ENCODE measurements at regions not wholly inside any gene's neighbourhood (a gene's known extent, or its start where the extent isn't known, plus 50 kb on each side); places are given as distances from the start of the nearest gene placed in this dataset.
"Not testable (repeated sequence)": the region's sequence is repeated elsewhere in the genome, so short reads cannot be mapped to it uniquely, and the experiment has no call there.

- DNase-seq = no peak
Measured at GRCh38 chr2:234373481-234374149, 123.3 kb downstream of the ARL4C start.

DNA sequence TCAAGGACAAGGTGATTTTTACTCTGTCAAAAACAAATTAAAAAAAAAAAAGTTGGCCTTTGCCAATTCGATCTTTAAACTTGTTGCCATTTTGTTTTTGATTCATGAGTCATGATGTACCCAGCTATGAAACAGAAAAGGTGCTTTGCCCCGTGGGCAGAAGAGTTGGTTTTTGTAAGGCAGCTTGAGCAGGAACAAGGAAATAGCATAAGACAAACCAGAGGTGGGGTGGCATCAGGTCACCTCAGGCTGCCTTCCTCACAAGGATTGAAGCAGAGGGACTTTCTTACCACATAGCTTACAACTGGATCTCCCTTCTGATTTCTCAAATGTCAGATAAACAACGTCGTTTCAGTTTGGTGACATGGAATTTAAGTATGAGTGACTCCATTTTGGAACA is 123.8 kb downstream of the ARL4C start:
- DNase-seq = no peak

GRCh38 chr2:234372506-234372905 is 124.4 kb downstream of the ARL4C start:
- DNase-seq = no peak

GRCh38 chr2:234368861-234369261 is 128.0 kb downstream of the ARL4C start:
- DNase-seq = peak; percentile 13

- no peak for DNase-seq
Measured at GRCh38 chr2:234366891-234367290, 130.0 kb downstream of the ARL4C start.

DNA sequence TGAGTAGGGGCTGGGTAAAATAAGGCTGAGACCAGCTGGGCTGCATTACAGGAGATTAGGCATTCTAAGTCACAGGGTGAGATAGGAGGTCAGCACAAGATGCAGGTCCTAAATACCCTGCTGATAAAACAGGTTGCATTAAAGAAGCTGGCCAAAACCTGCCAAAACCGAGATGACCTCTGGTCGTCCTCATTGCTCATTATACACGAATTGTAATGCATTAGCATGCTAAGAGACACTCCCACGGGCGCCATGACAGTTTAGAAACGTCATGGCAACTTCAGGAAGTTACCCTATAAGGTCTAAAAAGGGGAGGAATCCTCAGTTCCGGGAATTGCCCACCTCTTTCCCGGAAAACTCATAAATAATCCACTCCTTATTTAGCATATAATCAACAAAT is 132.2 kb downstream of the ARL4C start:
- no peak for DNase-seq

GRCh38 chr2:234363647-234364294 is 133.1 kb downstream of the ARL4C start:
- no peak for DNase-seq

DNA sequence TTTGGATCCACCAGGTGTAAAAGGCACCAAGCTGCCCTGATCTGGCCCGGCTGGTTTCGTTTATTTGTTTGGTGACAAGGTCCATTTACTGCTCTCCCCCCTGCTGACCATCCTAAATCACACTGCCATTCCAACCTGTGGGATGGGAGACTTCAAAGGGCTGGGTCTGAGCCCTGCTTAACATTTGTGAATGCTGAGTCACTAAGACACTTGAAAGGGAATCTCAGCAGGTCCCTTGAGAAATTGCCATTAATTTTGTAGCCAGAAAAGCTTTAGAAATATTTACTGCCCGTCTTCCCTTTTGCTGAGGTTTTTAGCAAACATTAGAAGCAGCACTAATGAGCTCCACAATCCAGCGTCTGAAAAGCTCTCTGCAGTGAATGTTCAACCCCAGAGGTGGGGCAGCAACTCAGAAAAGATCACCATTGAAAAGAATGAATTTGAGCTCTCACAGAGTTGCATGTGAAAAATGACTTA is 133.8 kb downstream of the ARL4C start:
- no peak for DNase-seq

GRCh38 chr2:234360313-234360975 is 136.4 kb downstream of the ARL4C start:
- DNase-seq = not testable (repeated sequence)

DNA sequence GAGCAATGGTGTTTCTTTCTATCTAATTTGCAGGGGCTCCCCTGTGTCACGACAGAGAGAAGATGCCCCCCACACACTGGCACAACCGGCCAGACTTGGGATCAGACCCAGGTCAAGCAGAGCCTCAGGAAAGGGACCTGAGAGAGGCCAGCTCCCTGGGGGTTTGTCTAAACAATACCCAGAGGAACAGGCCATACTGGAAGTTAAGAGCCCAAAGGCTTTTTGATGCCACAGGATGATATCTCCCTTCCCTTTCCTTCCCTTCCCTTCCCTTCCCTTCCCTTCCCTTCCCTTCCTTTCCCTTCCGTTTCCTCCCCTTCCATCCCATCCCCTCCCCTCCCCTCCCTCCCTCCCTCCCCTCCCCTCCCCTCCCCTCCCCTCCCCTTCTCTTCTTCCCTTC is 139.2 kb downstream of the ARL4C start:
- DNase-seq = no peak

DNA sequence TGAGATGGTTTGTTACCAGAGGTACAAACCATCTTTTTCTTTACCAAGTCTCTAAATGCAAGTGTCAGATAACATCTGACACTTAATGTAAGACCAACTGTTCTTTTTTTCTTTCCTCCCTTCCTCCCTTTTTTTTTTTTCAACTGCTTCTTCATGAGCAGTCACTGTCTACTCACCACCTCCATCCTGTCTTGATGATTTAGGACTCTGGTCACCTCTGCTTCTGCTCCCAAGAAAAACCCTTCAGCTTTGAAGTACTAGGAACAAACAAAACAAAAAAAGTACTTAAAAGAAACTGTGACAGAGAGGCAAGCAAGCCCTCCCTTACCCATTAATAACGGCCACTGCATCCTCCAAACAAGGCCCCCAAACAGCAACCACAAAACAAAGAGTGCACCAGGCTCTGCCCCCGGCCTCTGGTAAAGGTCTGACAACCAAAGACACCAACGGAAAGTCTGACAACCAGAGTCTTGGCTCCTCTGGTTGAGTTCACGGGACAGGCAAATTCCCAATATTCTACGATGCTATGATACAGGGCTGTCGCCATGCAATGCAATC is 141.0 kb downstream of the ARL4C start:
- no peak for DNase-seq

- no peak for DNase-seq
Measured at GRCh38 chr2:234355021-234355720, 141.7 kb downstream of the ARL4C start.

- no peak for DNase-seq
Measured at GRCh38 chr2:234352270-234352669, 144.6 kb downstream of the ARL4C start.

DNA sequence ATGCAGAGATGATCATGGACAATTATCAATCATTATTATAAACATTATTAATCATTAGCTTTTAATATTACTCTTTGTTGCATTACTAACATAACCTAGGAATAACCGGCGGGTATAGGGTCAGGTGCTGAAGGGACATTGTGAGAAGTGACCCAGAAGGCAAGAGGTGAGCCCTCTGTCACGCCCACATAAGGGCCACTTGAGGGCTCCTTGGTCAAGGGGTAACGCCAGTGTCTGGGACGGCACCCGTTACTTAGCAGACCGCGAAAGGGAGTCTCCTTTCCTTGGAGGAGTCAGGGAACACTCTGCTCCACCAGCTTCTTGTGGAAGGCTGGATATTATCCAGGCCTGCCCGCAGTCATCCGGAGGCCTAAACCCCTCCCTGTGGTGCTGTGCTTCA is 145.0 kb downstream of the ARL4C start:
- not testable (repeated sequence) for DNase-seq

DNA sequence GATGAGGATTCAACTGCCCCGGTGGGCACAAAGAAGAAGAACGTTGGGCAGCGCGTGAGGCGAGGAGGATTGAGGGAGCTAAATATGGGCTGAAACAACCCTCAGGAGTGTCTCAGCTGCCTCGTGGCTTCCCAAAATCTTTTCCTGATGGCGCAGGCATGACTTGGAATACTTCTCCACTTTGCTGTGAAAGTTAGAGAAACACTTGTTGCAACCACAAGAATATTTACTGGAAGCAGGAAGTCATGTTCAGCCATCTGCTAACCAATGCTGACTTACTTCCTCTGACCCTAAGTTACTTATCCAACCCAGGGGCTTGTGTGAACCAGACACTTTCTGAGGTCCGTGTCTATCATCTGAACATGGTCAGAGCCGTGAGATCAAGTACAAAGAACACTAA is 148.8 kb downstream of the ARL4C start:
- peak; percentile 23 for DNase-seq

DNA sequence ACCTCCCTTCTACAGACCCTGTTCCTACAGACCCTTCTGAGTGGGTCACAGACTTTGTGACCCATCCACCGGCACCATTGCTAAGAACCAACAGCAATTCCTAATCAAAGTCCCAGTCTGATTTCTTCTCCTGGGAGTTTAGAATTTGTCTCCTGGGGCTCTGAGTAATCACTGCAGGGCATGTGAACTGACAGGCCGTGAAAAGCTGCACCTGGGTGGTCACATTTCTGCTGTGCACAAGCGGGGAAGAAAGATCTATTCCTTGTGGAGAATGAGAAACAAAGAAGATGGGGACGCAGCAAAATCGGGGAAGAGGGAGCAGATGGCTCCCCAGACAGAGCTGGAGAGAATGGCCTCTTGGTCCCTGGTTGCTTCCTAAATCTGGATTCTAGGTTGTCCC is 151.0 kb downstream of the ARL4C start:
- DNase-seq = no peak

- DNase-seq = no peak
Measured at GRCh38 chr2:234344012-234344411, 152.9 kb downstream of the ARL4C start.

- DNase-seq = no peak
Measured at GRCh38 chr2:234343372-234343771, 153.5 kb downstream of the ARL4C start.

DNA sequence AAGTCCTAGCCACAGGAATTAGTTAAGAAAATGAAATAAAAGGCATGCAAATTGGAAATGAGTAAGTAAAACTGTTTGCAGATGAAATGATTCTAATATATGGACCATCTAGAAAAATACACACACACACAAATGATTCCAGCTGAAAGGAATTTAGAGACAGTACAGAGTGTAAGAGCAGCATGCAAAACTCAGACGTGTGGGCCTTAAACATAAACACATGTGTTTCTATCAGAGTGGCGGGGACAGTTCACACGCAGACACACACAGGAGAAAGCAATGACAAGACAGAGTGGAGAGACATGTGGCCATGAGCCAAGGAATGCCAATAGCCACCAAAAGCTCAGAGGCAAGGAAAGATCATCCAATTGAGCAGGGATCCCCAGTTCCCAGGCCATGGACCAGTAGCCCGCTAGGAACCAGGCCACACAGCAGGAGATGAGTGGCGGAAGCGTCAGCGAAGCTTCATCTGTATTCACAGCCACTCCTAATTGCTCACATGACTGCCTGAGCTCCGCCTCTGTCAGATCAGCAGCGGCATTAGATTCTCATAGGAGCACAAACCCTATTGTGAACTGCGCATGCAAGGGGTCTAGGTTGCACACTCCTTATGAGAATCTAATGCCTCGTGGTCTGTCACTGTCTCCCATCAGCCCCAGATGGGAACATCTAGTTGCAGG is 155.4 kb downstream of the ARL4C start:
- no peak for DNase-seq

- DNase-seq = no peak
Measured at GRCh38 chr2:234339501-234339900, 157.4 kb downstream of the ARL4C start.

- no peak for DNase-seq
Measured at GRCh38 chr2:234339011-234339410, 157.9 kb downstream of the ARL4C start.

DNA sequence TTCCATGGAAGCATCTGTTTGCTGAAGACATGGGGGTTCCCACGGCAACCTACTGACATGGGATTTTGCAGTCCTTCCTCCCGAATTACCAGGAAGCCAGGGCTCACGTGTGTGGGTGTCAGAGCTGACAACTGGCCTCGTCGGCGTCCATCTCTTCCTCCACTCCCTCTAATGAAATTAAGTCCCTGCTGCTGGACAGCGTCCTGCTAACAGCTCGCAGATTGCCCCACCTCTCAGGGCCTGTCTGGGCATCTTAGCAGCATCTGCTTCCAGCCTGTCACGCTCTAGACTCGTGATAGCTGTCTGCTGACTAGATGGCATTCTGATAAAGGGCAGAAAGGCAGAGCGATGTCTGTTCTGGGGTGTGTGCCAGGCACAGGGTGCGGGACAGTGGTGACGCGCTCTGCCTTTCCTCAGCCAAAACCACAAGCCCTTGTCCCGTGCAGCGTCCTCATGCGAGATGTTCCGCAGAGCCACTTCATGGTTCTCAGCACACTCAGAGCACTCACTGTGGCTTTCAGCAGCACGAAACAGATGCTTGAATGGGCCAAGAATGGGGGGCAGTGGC is 161.1 kb downstream of the ARL4C start:
- DNase-seq = peak; percentile 74
